Ishikawa (cell line): ENCODE measurements at regions not wholly inside any gene's neighbourhood (a gene's known extent, or its start where the extent isn't known, plus 50 kb on each side); places are given as distances from the start of the nearest gene placed in this dataset.

Experiments used
- TAF1 ChIP-seq: IDR thresholded peaks from 2 replicates; pipeline ENCODE4 v1.6.1; 2012; ENCODE audit warnings: low read depth, mild to moderate bottlenecking
- YY1 ChIP-seq: IDR thresholded peaks from 2 replicates; pipeline ENCODE4 v1.6.1; 2012; ENCODE audit warnings: low read depth
- TF ChIP-seq, protein P1 (sequence below): IDR thresholded peaks from 2 replicates; pipeline ENCODE4 v1.6.1; 2012

GRCh38 chr9:27817747-27818146 lies 244.5 kb upstream of the C9orf72 start:
- TF ChIP-seq YY1 (no peak), TAF1 (no peak)
- TF ChIP-seq, protein P1, sequence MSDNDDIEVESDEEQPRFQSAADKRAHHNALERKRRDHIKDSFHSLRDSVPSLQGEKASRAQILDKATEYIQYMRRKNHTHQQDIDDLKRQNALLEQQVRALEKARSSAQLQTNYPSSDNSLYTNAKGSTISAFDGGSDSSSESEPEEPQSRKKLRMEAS = no peak
